GM23338 (cell line): ENCODE measurements at regions not wholly inside any gene's neighbourhood (a gene's known extent, or its start where the extent isn't known, plus 50 kb on each side); places are given as distances from the start of the nearest gene placed in this dataset.

Experiments used
- ATAC-seq: fragments of 200-7000 bp; cut with Tn5 transposase; 3 replicates; pipeline ENCODE4 v1.9.1; 2020
- DNase-seq: peaks from one replicate; pipeline ENCODE4 v3.0.0-alpha.2; 2015; ENCODE audit warnings: low spot score
- H2AFZ ChIP-seq: fragments of 200-600 bp; sonication (generic); 2 replicates; pipeline ENCODE4 v1.8.0; 2016; ENCODE audit warnings: antibody characterized with exemption, mild to moderate bottlenecking, moderate library complexity
- H3F3A ChIP-seq: fragments of 200-600 bp; sonication (generic); replicated peaks from 2 replicates; pipeline ENCODE4 v1.8.0; 2017; ENCODE audit warnings: antibody characterized with exemption, mixed run types, low read depth
- H3K27ac ChIP-seq: fragments of 200-600 bp; sonication (generic); 2 replicates; pipeline ENCODE4 v1.6.1; 2016; ENCODE audit warnings: low read depth
- H3K27me3 ChIP-seq: fragments of 200-600 bp; sonication (generic); 2 replicates; pipeline ENCODE4 v1.8.0; 2016; ENCODE audit warnings: mild to moderate bottlenecking, mixed run types, moderate library complexity; ENCODE audit not compliant: insufficient read depth
- H3K36me3 ChIP-seq: fragments of 200-600 bp; sonication (generic); 2 replicates; pipeline ENCODE4 v1.8.0; 2016; ENCODE audit warnings: mild to moderate bottlenecking; ENCODE audit not compliant: insufficient read depth
- H3K4me1 ChIP-seq: fragments of 200-600 bp; sonication (generic); 2 replicates; pipeline ENCODE4 v1.8.0; 2016; ENCODE audit warnings: mild to moderate bottlenecking, moderate library complexity; ENCODE audit not compliant: insufficient read depth
- H3K4me2 ChIP-seq: fragments of 200-600 bp; sonication (generic); 2 replicates; pipeline ENCODE4 v1.7.1; 2017; ENCODE audit warnings: mixed run types
- H3K4me3 ChIP-seq: fragments of 200-600 bp; sonication (generic); 2 replicates; pipeline ENCODE4 v1.6.1; 2016; ENCODE audit warnings: mixed run types
- H3K79me2 ChIP-seq: fragments of 200-600 bp; sonication (generic); replicated peaks from 2 replicates; pipeline ENCODE4 v1.8.0; 2017; ENCODE audit warnings: mild to moderate bottlenecking; ENCODE audit not compliant: insufficient read depth
- H3K9me2 ChIP-seq: fragments of 200-600 bp; sonication (generic); 2 replicates; pipeline ENCODE4 v1.8.0; 2017; ENCODE audit not compliant: insufficient read depth
- H4K20me1 ChIP-seq: fragments of 200-600 bp; sonication (generic); replicated peaks from 2 replicates; pipeline ENCODE4 v1.8.0; 2017; ENCODE audit warnings: mild to moderate bottlenecking; ENCODE audit not compliant: insufficient read depth
- H3K27ac Mint-ChIP-seq: 2 replicates; pipeline ENCODE4 v1.8.0; 2020; ENCODE audit warnings: inconsistent platforms, mild to moderate bottlenecking, moderate library complexity, mixed read lengths
- H3K27me3 Mint-ChIP-seq: 3 replicates; pipeline ENCODE4 v1.8.0; 2022; ENCODE audit warnings: low read depth, mild to moderate bottlenecking, moderate library complexity, mixed read lengths, inconsistent platforms; ENCODE audit not compliant: insufficient read depth, poor library complexity
- H3K36me3 Mint-ChIP-seq: 3 replicates; pipeline ENCODE4 v1.8.0; 2021; ENCODE audit warnings: low read depth, mild to moderate bottlenecking, inconsistent platforms, moderate library complexity, mixed read lengths
- H3K4me1 Mint-ChIP-seq: 3 replicates; pipeline ENCODE4 v1.8.0; 2020; ENCODE audit warnings: mild to moderate bottlenecking, inconsistent platforms, mixed read lengths
- H3K4me3 Mint-ChIP-seq: 3 replicates; pipeline ENCODE4 v1.8.0; 2021; ENCODE audit warnings: moderate library complexity, mild to moderate bottlenecking, inconsistent platforms, mixed read lengths
- H3K9me3 Mint-ChIP-seq: 3 replicates; pipeline ENCODE4 v1.8.0; 2020; ENCODE audit warnings: moderate library complexity, mild to moderate bottlenecking, inconsistent platforms, mixed read lengths
- CREB1 ChIP-seq: fragments of 250-450 bp; sonication (Bioruptor Pico); IDR thresholded peaks from 2 replicates; pipeline ENCODE4 v1.5.0; 2020; ENCODE audit warnings: low read depth, mild to moderate bottlenecking, moderate library complexity
- EZH2 ChIP-seq: fragments of 200-600 bp; sonication (generic); IDR thresholded peaks from one replicate; pipeline ENCODE4 v1.8.0; 2017; ENCODE audit warnings: antibody characterized with exemption, mild to moderate bottlenecking, low read depth; ENCODE audit not compliant: unreplicated experiment
- EZH2phosphoT487 ChIP-seq: fragments of 200-600 bp; sonication (generic); IDR thresholded peaks from one replicate; pipeline ENCODE4 v1.8.1; 2018; ENCODE audit warnings: antibody characterized with exemption; ENCODE audit not compliant: unreplicated experiment
- JUNB ChIP-seq: IDR thresholded peaks from one replicate; pipeline ENCODE4 v1.6.1; 2016; ENCODE audit warnings: antibody characterized with exemption; ENCODE audit not compliant: unreplicated experiment
- NANOG ChIP-seq: IDR thresholded peaks from 2 replicates; pipeline ENCODE4 v1.6.1; 2016; ENCODE audit warnings: antibody characterized with exemption, borderline replicate concordance
- POLR2AphosphoS5 ChIP-seq: IDR thresholded peaks from 2 replicates; pipeline ENCODE4 v1.6.1; 2016; ENCODE audit warnings: antibody characterized with exemption, low read depth
- STAT1 ChIP-seq: IDR thresholded peaks from one replicate; pipeline ENCODE4 v1.6.1; 2016; ENCODE audit warnings: antibody characterized with exemption; ENCODE audit not compliant: unreplicated experiment
- ZNF114 ChIP-seq: fragments of 250-450 bp; sonication (Bioruptor Pico); IDR thresholded peaks from 2 replicates; pipeline ENCODE4 v1.5.0; 2020; ENCODE audit warnings: mild to moderate bottlenecking, moderate library complexity
- ZNF331 ChIP-seq: fragments of 250-450 bp; sonication (Bioruptor Pico); IDR thresholded peaks from 2 replicates; pipeline ENCODE4 v1.5.0; 2020; ENCODE audit warnings: low read depth, mild to moderate bottlenecking, moderate library complexity
- TF ChIP-seq, protein P1 (sequence below): fragments of 250-450 bp; sonication (Bioruptor Pico); IDR thresholded peaks from 2 replicates; pipeline ENCODE4 v1.5.0; 2020; ENCODE audit warnings: mild to moderate bottlenecking, moderate library complexity
- TF ChIP-seq, protein P2 (sequence below), 2 experiments: fragments of 200-600 bp in 1 of 2; sonication (generic) in 1 of 2; conservative IDR thresholded peaks; 2 replicates each; pipeline versions ENCODE4 v1.5.1 to v1.6.1; 2016 to 2017; ENCODE audit warnings: antibody characterized with exemption in 2 of 2, low read depth in 2 of 2, mild to moderate bottlenecking in 2 of 2, moderate library complexity in 1 of 2
- TF ChIP-seq, protein P3 (sequence below): IDR thresholded peaks from 2 replicates; pipeline ENCODE4 v1.6.1; 2016; ENCODE audit warnings: antibody characterized with exemption
- TF ChIP-seq, protein P4 (sequence below): IDR thresholded peaks from one replicate; pipeline ENCODE4 v1.6.1; 2018; ENCODE audit warnings: antibody characterized with exemption; ENCODE audit not compliant: unreplicated experiment

DNA sequence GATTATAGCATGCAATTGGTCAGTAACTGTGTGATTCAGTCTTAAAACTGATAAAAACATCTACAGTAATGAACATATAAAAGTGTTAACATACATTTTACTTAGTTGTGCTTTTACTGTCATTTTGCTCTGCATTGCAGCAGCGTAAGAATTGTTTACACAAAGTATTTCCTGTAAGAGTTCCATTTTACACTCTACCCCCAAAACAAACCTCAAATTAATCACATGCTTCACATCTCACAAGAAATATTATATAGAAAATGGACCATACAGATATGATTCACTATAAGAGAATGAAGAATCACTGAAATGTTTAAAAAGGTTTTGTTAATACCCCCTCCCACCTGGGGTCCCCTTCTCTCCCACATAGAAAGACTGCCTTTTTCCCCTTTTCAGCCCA, 225.9 kb upstream of the LRRN1 start:
- Histone ChIP-seq H3K27ac (no peak overlapping the region), H3K4me2 (no peak overlapping the region), H3K36me3 (no peaks in the 10 kb centered on the region), H3K9me2 (no peaks in the 10 kb centered on the region), H2AFZ (no peak overlapping the region), H3K4me1 (no peaks in the 10 kb centered on the region), H3K79me2 (no peaks in the 10 kb centered on the region), H3K4me3 (no peak overlapping the region), H3K27me3 (no peaks in the 10 kb centered on the region), H3F3A (no peaks in the 10 kb centered on the region), H4K20me1 (no peaks in the 10 kb centered on the region)
- H3K36me3 Mint-ChIP-seq, result peaks cover 34% of the 10 kb centered on the region
- H3K9me3 Mint-ChIP-seq, result peaks cover 35% of the 10 kb centered on the region
- no peak for DNase-seq
- no peak for ATAC-seq
- H3K27ac Mint-ChIP-seq, result no peak overlapping the region
- no peaks in the 10 kb centered on the region for H3K4me1 Mint-ChIP-seq
- H3K4me3 Mint-ChIP-seq, result no peak overlapping the region
- H3K27me3 Mint-ChIP-seq, result peaks cover 3% of the 10 kb centered on the region
- TF ChIP-seq EZH2phosphoT487, result no peak
- TF ChIP-seq, protein P1, sequence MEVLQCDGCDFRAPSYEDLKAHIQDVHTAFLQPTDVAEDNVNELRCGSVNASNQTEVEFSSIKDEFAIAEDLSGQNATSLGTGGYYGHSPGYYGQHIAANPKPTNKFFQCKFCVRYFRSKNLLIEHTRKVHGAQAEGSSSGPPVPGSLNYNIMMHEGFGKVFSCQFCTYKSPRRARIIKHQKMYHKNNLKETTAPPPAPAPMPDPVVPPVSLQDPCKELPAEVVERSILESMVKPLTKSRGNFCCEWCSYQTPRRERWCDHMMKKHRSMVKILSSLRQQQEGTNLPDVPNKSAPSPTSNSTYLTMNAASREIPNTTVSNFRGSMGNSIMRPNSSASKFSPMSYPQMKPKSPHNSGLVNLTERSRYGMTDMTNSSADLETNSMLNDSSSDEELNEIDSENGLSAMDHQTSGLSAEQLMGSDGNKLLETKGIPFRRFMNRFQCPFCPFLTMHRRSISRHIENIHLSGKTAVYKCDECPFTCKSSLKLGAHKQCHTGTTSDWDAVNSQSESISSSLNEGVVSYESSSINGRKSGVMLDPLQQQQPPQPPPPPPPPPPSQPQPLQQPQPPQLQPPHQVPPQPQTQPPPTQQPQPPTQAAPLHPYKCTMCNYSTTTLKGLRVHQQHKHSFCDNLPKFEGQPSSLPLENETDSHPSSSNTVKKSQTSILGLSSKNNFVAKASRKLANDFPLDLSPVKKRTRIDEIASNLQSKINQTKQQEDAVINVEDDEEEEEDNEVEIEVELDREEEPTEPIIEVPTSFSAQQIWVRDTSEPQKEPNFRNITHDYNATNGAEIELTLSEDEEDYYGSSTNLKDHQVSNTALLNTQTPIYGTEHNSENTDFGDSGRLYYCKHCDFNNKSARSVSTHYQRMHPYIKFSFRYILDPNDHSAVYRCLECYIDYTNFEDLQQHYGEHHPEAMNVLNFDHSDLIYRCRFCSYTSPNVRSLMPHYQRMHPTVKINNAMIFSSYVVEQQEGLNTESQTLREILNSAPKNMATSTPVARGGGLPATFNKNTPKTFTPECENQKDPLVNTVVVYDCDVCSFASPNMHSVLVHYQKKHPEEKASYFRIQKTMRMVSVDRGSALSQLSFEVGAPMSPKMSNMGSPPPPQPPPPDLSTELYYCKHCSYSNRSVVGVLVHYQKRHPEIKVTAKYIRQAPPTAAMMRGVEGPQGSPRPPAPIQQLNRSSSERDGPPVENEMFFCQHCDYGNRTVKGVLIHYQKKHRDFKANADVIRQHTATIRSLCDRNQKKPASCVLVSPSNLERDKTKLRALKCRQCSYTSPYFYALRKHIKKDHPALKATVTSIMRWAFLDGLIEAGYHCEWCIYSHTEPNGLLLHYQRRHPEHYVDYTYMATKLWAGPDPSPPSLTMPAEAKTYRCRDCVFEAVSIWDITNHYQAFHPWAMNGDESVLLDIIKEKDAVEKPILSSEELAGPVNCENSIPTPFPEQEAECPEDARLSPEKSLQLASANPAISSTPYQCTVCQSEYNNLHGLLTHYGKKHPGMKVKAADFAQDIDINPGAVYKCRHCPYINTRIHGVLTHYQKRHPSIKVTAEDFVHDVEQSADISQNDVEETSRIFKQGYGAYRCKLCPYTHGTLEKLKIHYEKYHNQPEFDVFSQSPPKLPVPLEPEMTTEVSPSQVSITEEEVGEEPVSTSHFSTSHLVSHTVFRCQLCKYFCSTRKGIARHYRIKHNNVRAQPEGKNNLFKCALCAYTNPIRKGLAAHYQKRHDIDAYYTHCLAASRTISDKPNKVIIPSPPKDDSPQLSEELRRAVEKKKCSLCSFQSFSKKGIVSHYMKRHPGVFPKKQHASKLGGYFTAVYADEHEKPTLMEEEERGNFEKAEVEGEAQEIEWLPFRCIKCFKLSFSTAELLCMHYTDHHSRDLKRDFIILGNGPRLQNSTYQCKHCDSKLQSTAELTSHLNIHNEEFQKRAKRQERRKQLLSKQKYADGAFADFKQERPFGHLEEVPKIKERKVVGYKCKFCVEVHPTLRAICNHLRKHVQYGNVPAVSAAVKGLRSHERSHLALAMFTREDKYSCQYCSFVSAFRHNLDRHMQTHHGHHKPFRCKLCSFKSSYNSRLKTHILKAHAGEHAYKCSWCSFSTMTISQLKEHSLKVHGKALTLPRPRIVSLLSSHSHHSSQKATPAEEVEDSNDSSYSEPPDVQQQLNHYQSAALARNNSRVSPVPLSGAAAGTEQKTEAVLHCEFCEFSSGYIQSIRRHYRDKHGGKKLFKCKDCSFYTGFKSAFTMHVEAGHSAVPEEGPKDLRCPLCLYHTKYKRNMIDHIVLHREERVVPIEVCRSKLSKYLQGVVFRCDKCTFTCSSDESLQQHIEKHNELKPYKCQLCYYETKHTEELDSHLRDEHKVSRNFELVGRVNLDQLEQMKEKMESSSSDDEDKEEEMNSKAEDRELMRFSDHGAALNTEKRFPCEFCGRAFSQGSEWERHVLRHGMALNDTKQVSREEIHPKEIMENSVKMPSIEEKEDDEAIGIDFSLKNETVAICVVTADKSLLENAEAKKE (CRISPR knock-in tag), result no peak
- no peak for TF ChIP-seq CREB1 (CRISPR knock-in tag)
- TF ChIP-seq STAT1, result no peak
- no peak for TF ChIP-seq EZH2
- TF ChIP-seq NANOG, result no peak
- no peak for TF ChIP-seq ZNF331 (CRISPR knock-in tag)
- no peak for TF ChIP-seq ZNF114 (CRISPR knock-in tag)
- TF ChIP-seq, protein P2, sequence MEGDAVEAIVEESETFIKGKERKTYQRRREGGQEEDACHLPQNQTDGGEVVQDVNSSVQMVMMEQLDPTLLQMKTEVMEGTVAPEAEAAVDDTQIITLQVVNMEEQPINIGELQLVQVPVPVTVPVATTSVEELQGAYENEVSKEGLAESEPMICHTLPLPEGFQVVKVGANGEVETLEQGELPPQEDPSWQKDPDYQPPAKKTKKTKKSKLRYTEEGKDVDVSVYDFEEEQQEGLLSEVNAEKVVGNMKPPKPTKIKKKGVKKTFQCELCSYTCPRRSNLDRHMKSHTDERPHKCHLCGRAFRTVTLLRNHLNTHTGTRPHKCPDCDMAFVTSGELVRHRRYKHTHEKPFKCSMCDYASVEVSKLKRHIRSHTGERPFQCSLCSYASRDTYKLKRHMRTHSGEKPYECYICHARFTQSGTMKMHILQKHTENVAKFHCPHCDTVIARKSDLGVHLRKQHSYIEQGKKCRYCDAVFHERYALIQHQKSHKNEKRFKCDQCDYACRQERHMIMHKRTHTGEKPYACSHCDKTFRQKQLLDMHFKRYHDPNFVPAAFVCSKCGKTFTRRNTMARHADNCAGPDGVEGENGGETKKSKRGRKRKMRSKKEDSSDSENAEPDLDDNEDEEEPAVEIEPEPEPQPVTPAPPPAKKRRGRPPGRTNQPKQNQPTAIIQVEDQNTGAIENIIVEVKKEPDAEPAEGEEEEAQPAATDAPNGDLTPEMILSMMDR (conservative IDR thresholded peaks at IDR 0.05; ENCODE audit: low read depth in 2 of 2), result no peak
- TF ChIP-seq, protein P3, sequence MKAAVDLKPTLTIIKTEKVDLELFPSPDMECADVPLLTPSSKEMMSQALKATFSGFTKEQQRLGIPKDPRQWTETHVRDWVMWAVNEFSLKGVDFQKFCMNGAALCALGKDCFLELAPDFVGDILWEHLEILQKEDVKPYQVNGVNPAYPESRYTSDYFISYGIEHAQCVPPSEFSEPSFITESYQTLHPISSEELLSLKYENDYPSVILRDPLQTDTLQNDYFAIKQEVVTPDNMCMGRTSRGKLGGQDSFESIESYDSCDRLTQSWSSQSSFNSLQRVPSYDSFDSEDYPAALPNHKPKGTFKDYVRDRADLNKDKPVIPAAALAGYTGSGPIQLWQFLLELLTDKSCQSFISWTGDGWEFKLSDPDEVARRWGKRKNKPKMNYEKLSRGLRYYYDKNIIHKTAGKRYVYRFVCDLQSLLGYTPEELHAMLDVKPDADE, result no peak
- no peak for TF ChIP-seq JUNB
- TF ChIP-seq, protein P4, sequence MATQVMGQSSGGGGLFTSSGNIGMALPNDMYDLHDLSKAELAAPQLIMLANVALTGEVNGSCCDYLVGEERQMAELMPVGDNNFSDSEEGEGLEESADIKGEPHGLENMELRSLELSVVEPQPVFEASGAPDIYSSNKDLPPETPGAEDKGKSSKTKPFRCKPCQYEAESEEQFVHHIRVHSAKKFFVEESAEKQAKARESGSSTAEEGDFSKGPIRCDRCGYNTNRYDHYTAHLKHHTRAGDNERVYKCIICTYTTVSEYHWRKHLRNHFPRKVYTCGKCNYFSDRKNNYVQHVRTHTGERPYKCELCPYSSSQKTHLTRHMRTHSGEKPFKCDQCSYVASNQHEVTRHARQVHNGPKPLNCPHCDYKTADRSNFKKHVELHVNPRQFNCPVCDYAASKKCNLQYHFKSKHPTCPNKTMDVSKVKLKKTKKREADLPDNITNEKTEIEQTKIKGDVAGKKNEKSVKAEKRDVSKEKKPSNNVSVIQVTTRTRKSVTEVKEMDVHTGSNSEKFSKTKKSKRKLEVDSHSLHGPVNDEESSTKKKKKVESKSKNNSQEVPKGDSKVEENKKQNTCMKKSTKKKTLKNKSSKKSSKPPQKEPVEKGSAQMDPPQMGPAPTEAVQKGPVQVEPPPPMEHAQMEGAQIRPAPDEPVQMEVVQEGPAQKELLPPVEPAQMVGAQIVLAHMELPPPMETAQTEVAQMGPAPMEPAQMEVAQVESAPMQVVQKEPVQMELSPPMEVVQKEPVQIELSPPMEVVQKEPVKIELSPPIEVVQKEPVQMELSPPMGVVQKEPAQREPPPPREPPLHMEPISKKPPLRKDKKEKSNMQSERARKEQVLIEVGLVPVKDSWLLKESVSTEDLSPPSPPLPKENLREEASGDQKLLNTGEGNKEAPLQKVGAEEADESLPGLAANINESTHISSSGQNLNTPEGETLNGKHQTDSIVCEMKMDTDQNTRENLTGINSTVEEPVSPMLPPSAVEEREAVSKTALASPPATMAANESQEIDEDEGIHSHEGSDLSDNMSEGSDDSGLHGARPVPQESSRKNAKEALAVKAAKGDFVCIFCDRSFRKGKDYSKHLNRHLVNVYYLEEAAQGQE, result no peak
- no peak for TF ChIP-seq POLR2AphosphoS5
